ENCODE measurements at regions not wholly inside any gene's neighbourhood (a gene's known extent, or its start where the extent isn't known, plus 50 kb on each side); places are given as distances from the start of the nearest gene placed in this dataset.

DNA sequence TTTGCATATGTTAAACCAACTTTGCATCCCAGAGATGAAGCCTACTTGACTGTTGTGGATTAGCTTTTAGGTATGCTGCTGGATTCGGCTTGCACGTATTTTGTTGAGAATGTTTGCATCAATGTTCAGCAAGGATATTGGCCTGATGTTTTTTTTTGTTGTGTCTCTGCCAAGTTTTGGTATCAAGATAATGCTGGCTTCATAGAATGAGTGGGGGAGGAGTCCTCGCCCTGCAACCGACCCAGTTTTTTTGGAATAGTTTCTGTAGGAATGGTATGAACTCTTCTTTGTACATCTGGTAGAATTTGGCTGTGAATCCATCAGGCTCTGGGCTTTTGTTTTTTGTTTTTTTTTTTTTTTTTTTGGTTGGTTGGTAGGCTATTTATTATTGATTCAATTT lies 147.9 kb downstream of the AHR start:
- Mint-ChIP-seq H3K36me3 (peaks cover 6% of the 10 kb centered on the region), H3K4me1 (no peaks in the 10 kb centered on the region), H3K9me3 (ENCODE audit: low read depth) (peaks cover 8% of the 10 kb centered on the region), H3K27me3 (no peaks in the 10 kb centered on the region), H3K4me3 (no peak overlapping the region), H3K27ac (no peak overlapping the region)
- ATAC-seq: no peak
- DNase-seq: no peak
- CTCF ChIA-PET: no interaction called here

GRCh38 chr7:17447728-17448478 lies 149.5 kb downstream of the AHR start:
- Mint-ChIP-seq H3K4me3 (no peak overlapping the region), H3K9me3 (ENCODE audit: low read depth) (peaks cover 8% of the 10 kb centered on the region), H3K27ac (no peak overlapping the region), H3K4me1 (no peaks in the 10 kb centered on the region), H3K36me3 (peaks cover 6% of the 10 kb centered on the region), H3K27me3 (no peaks in the 10 kb centered on the region)
- CTCF ChIA-PET: no interaction called here
- ATAC-seq (no peak), DNase-seq (no peak)

GRCh38 chr7:17448479-17449423 lies 150.3 kb downstream of the AHR start:
- H3K27me3 Mint-ChIP-seq: no peaks in the 10 kb centered on the region
- no peak overlapping the region for H3K4me3 Mint-ChIP-seq
- no peaks in the 10 kb centered on the region for H3K4me1 Mint-ChIP-seq
- ATAC-seq: no peak
- CTCF ChIA-PET: no interaction called here
- H3K27ac Mint-ChIP-seq: no peak overlapping the region
- peaks cover 6% of the 10 kb centered on the region for H3K36me3 Mint-ChIP-seq
- DNase-seq: no peak
- H3K9me3 Mint-ChIP-seq (ENCODE audit: low read depth): peaks cover 8% of the 10 kb centered on the region

DNA sequence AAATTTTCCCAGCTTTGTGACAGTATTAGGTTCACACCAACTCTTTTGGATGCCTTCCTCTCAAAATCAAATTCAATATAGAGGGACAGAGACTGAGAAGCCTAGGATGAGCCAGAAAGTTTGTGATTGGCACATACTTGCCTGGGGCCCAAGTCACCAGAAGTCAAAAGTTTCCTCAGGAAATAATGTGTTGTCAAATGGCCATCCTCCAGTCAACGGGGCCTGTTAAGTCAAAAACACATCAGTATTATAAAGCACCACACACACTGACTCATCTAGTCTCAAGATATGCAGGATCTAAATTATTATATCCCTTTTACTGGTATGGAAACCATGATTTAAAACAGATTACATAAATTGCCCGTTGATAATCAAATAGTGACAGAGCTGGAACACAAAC lies 158.1 kb downstream of the AHR start:
- no peaks in the 10 kb centered on the region for H3K27me3 Mint-ChIP-seq
- CTCF ChIA-PET: no interaction called here

DNA sequence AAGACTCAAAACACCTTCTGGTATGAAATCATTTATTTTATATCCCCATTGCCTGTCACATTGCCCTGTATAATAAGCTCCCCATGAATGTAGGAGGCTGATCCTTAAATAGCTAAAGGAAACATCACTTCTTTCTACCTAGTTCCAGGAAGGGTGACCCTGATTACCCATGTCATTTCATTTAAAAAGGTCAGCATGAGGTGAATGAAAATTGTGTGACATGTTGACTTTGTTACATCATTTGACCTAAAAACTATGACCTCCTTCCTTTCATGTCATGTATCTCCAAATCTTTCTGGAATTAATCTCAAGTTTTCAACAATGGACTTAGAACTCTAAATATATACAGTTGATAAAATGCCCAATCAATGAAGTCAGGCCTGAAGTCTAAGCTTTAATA lies 161.5 kb downstream of the AHR start:
- H3K4me1 Mint-ChIP-seq: peaks cover 9% of the 10 kb centered on the region
- DNase-seq: no peak
- H3K27me3 Mint-ChIP-seq: no peaks in the 10 kb centered on the region
- ATAC-seq: no peak
- no peak overlapping the region for H3K27ac Mint-ChIP-seq
- CTCF ChIA-PET: interaction anchor here (0.8 to 1.2 kb wide), 2 partner anchors 12 to 57 kb away, joined by 3 read pairs; no protein-coding TSS in a partner anchor
- no peak overlapping the region for H3K4me3 Mint-ChIP-seq
- H3K9me3 Mint-ChIP-seq (ENCODE audit: low read depth): no peaks in the 10 kb centered on the region
- peaks cover 2% of the 10 kb centered on the region for H3K36me3 Mint-ChIP-seq

More for the DNA sequence above, 158.1 kb downstream of the AHR start:
- DNase-seq (no peak), ATAC-seq (no peak)
- H3K36me3 Mint-ChIP-seq: peaks cover 2% of the 10 kb centered on the region
- H3K9me3 Mint-ChIP-seq (ENCODE audit: low read depth): no peaks in the 10 kb centered on the region
- H3K4me3 Mint-ChIP-seq: no peak overlapping the region
- H3K27ac Mint-ChIP-seq: no peak overlapping the region
- H3K4me1 Mint-ChIP-seq: no peaks in the 10 kb centered on the region

DNA sequence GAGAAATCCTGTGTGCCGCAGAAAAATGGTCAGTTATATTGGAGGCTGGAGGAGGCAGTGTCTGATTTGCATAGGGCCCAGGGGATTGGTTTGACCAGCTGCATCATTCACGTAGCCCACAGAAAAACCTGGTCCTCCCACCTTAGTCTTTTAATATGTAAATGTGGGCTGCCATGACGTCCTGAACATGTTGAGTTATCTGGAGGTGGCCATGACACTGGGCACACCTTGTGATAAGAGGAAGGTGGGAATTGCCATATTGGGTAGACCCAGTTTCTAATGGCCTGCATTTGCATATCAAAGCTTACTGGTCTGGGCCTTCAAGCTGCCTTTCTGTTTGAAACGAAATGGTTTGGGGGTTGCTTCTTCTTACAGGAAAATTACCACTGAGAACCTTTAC lies 162.2 kb downstream of the AHR start:
- H3K4me1 Mint-ChIP-seq: peaks cover 9% of the 10 kb centered on the region
- CTCF ChIA-PET: no interaction called here

GRCh38 chr7:17462131-17462631 lies 163.7 kb downstream of the AHR start:
- Mint-ChIP-seq H3K36me3 (peaks cover 2% of the 10 kb centered on the region), H3K4me1 (peaks cover 9% of the 10 kb centered on the region), H3K4me3 (no peak overlapping the region), H3K27ac (no peak overlapping the region), H3K9me3 (ENCODE audit: low read depth) (no peaks in the 10 kb centered on the region), H3K27me3 (peaks cover 3% of the 10 kb centered on the region)
- no peak for ATAC-seq
- DNase-seq: no peak
- CTCF ChIA-PET: no interaction called here

More for the DNA sequence above, 162.2 kb downstream of the AHR start:
- DNase-seq (no peak), ATAC-seq (no peak)
- H3K36me3 Mint-ChIP-seq: peaks cover 2% of the 10 kb centered on the region
- H3K27ac Mint-ChIP-seq: no peak overlapping the region
- H3K9me3 Mint-ChIP-seq (ENCODE audit: low read depth): no peaks in the 10 kb centered on the region
- no peaks in the 10 kb centered on the region for H3K27me3 Mint-ChIP-seq
- H3K4me3 Mint-ChIP-seq: no peak overlapping the region

DNA sequence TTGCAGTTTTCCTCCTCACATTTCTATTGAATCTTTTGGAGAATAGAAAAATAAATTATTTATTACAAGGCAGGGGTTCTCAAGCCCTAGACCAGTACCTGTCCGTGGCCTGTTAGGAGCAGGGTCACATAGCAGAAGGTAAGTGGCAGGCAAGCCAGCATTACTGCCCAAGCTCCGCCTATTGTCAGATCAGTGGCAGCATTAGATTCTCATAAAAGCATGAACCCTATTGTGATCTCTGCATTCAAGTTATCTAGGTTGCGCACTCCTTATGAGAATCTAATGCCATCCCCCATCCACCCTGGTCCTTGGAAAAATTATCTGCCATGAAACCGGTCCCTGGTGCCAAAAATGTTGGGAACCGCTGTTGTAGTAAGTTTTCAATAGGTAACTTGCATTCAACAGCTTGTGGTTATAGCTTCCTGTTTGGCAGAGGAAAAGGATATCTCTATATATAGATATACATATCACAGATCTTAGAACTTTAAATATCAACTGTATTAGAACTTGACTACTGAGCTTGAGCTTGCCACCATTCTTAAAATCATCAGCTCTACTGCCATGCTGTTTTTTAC lies 165.1 kb downstream of the AHR start:
- Mint-ChIP-seq H3K27me3 (peaks cover 3% of the 10 kb centered on the region), H3K9me3 (ENCODE audit: low read depth) (no peaks in the 10 kb centered on the region), H3K4me3 (no peak overlapping the region), H3K4me1 (peaks cover 9% of the 10 kb centered on the region), H3K27ac (no peak overlapping the region), H3K36me3 (peaks cover 2% of the 10 kb centered on the region)
- CTCF ChIA-PET: interaction anchor here (1.1 kb wide), 1 partner anchor 235 kb away, joined by 3 read pairs; no protein-coding TSS in a partner anchor
- ATAC-seq: no peak
- DNase-seq: no peak

DNA sequence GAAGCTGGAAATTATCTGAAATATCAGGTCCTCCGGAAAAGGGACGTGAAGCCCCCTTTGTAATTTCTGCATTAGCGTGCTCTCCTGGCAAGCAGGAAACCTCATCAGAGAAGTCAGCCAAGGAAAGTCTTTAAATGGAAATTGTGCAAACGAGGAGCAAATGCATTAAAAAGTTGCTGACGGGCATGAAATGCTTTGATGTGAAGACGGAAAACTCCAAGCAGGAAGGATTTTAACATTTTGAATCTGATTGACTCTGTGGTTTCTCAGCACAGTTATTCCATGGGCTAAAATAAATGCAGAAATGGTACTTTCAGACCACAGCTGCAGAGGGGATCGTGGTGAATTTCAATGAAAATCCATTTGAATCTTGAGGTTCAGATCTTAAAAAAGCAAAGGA lies 167.8 kb downstream of the AHR start:
- no peak for ATAC-seq
- no peak overlapping the region for H3K27ac Mint-ChIP-seq

GRCh38 chr7:17467386-17467945 lies 169.0 kb downstream of the AHR start:
- CTCF ChIA-PET: no interaction called here
- no peak overlapping the region for H3K27ac Mint-ChIP-seq
- H3K36me3 Mint-ChIP-seq: no peaks in the 10 kb centered on the region
- H3K27me3 Mint-ChIP-seq: peaks cover 3% of the 10 kb centered on the region
- no peaks in the 10 kb centered on the region for H3K9me3 Mint-ChIP-seq (ENCODE audit: low read depth)
- H3K4me3 Mint-ChIP-seq: no peak overlapping the region
- DNase-seq (no peak), ATAC-seq (no peak)
- H3K4me1 Mint-ChIP-seq: peaks cover 9% of the 10 kb centered on the region

More for the DNA sequence above, 167.8 kb downstream of the AHR start:
- CTCF ChIA-PET: no interaction called here
- DNase-seq: no peak
- no peaks in the 10 kb centered on the region for H3K36me3 Mint-ChIP-seq
- no peaks in the 10 kb centered on the region for H3K9me3 Mint-ChIP-seq (ENCODE audit: low read depth)
- no peak overlapping the region for H3K4me3 Mint-ChIP-seq
- peaks cover 3% of the 10 kb centered on the region for H3K27me3 Mint-ChIP-seq
- H3K4me1 Mint-ChIP-seq: peaks cover 9% of the 10 kb centered on the region

GRCh38 chr7:17471325-17471724 lies 172.9 kb downstream of the AHR start:
- CTCF ChIA-PET: no interaction called here
- H3K4me1 Mint-ChIP-seq: no peaks in the 10 kb centered on the region
- ATAC-seq (no peak), DNase-seq (no peak)
- peaks cover under 1% of the 10 kb centered on the region for H3K27me3 Mint-ChIP-seq
- H3K9me3 Mint-ChIP-seq (ENCODE audit: low read depth): no peaks in the 10 kb centered on the region
- no peaks in the 10 kb centered on the region for H3K36me3 Mint-ChIP-seq
- H3K27ac Mint-ChIP-seq: no peak overlapping the region
- H3K4me3 Mint-ChIP-seq: no peak overlapping the region

DNA sequence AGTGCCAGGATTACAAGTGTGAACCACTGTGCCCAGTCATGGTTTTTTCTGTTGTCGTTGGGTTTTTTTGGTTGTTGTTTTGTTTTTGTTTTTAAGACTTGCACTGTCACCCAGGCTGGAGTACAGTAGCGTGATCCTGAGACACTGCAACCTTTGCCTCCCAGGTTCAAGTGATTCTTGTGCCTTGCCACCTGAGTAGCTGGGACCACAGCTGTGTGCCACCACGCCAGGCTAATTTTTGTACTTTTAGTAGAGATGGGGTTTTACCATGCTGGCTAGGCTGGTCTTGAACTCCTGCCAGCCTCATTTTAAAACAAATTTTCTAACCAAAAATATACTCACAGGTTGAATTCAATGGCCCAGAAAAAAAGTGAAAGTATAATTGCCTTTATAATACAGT lies 174.1 kb downstream of the AHR start:
- no peak overlapping the region for H3K4me3 Mint-ChIP-seq
- no peaks in the 10 kb centered on the region for H3K4me1 Mint-ChIP-seq
- no peak overlapping the region for H3K27ac Mint-ChIP-seq
- no peaks in the 10 kb centered on the region for H3K36me3 Mint-ChIP-seq
- CTCF ChIA-PET: interaction anchor here (0.6 kb wide), 1 partner anchor 13 kb away, joined by 3 read pairs; no protein-coding TSS in a partner anchor
- H3K9me3 Mint-ChIP-seq (ENCODE audit: low read depth): no peaks in the 10 kb centered on the region
- no peak for DNase-seq
- no peak for ATAC-seq
- peaks cover 4% of the 10 kb centered on the region for H3K27me3 Mint-ChIP-seq

GRCh38 chr7:17472939-17473338 lies 174.5 kb downstream of the AHR start:
- H3K4me1 Mint-ChIP-seq: no peaks in the 10 kb centered on the region
- ATAC-seq (no peak), DNase-seq (no peak)
- no peaks in the 10 kb centered on the region for H3K9me3 Mint-ChIP-seq (ENCODE audit: low read depth)
- no peak overlapping the region for H3K27ac Mint-ChIP-seq
- CTCF ChIA-PET: no interaction called here
- H3K4me3 Mint-ChIP-seq: no peak overlapping the region
- H3K36me3 Mint-ChIP-seq: no peaks in the 10 kb centered on the region
- H3K27me3 Mint-ChIP-seq: peaks cover 4% of the 10 kb centered on the region
